Endothelial cell of umbilical vein (primary cell): ENCODE measurements at regions not wholly inside any gene's neighbourhood (a gene's known extent, or its start where the extent isn't known, plus 50 kb on each side); places are given as distances from the start of the nearest gene placed in this dataset.

Source experiments
- BruUV-seq: library from RNA; stranded (reverse); fragments of 400-500 nt; replicated peaks from 2 replicates; lab custom pipeline; 2021; lab: Mats Ljungman, UMichigan
- CTCF ChIA-PET: fragments of 300-600, 350-600 bp; sonication (Branson Sonifier 250); formaldehyde crosslinking; loops from one replicate; lab custom pipeline; 2021; ENCODE audit warnings: antibody characterized with exemption, inconsistent platforms; lab: Charles Lee
- POLR2A ChIA-PET: fragments of 300-600, 350-600 bp; sonication (Branson Sonifier 250); formaldehyde crosslinking; loops from one replicate; lab custom pipeline; 2021; ENCODE audit warnings: antibody characterized with exemption, inconsistent platforms; lab: Charles Lee
- DNase-seq: peaks from one replicate; pipeline ENCODE4 v3.0.0-alpha.2; 2011; ENCODE audit warnings: low read depth, low spot score
- FAIRE-seq: peaks from 2 replicates; lab custom pipeline; 2011; peaks lifted over from hg19 to GRCh38; lab: Jason Lieb, UNC
- H2AFZ ChIP-seq: 2 replicates; pipeline ENCODE4 v1.6.0; 2012; ENCODE audit warnings: low read depth, low read length, control low read depth, inconsistent platforms
- H3K27ac ChIP-seq: 2 replicates; pipeline ENCODE4 v1.5.1; 2011; ENCODE audit warnings: low read depth, mild to moderate bottlenecking, control low read depth, low read length, moderate library complexity; ENCODE audit not compliant: insufficient read depth
- H3K27me3 ChIP-seq, 2 experiments: 2 replicates each; pipeline versions ENCODE4 v1.6.0 to v1.6.1; 2011; ENCODE audit warnings: low read length in 2 of 2, mixed read lengths in 1 of 2; ENCODE audit not compliant: control insufficient read depth in 2 of 2, insufficient read depth in 2 of 2
- H3K36me3 ChIP-seq, 2 experiments: 2 replicates in 1 of 2; 3 replicates in 1 of 2; pipeline ENCODE4 v1.5.1; 2011; ENCODE audit warnings: low read length in 2 of 2, mild to moderate bottlenecking in 1 of 2, moderate library complexity in 1 of 2; ENCODE audit not compliant: control insufficient read depth in 2 of 2, insufficient read depth in 2 of 2; ENCODE audit errors: extremely low read depth in 1 of 2
- H3K4me1 ChIP-seq: 3 replicates; pipeline ENCODE4 v1.5.1; 2011; ENCODE audit warnings: mild to moderate bottlenecking, low read length; ENCODE audit not compliant: control insufficient read depth, insufficient read depth; ENCODE audit errors: extremely low read depth
- H3K4me2 ChIP-seq: 2 replicates; pipeline ENCODE4 v1.6.1; 2011; ENCODE audit warnings: low read length, control low read depth, mixed read lengths; ENCODE audit not compliant: insufficient read depth
- H3K4me3 ChIP-seq, 3 experiments: fragments of 200-600 bp in 1 of 3; sonication (generic), shearing (Covaris generic) in 1 of 3; replicated peaks in 1 of 3; 2 replicates each; pipeline ENCODE4 v1.5.1; 2011 to 2016; ENCODE audit warnings: control low read depth in 3 of 3, low read length in 3 of 3, mild to moderate bottlenecking in 2 of 3, inconsistent platforms in 1 of 3, low read depth in 1 of 3, moderate library complexity in 1 of 3; ENCODE audit not compliant: insufficient read depth in 1 of 3
- H3K79me2 ChIP-seq: 2 replicates; pipeline ENCODE4 v1.6.0; 2012; ENCODE audit warnings: low read length, inconsistent platforms; ENCODE audit not compliant: control insufficient read depth, insufficient read depth
- H3K9ac ChIP-seq: replicated peaks from 2 replicates; pipeline ENCODE3; 2011; ENCODE audit warnings: low read length, control low read depth; ENCODE audit not compliant: insufficient read depth; ENCODE audit errors: extremely low read depth
- H3K9me1 ChIP-seq: replicated peaks from 3 replicates; pipeline ENCODE4 v1.6.0; 2011; ENCODE audit warnings: mild to moderate bottlenecking, low read length; ENCODE audit not compliant: control insufficient read depth, insufficient read depth; ENCODE audit errors: extremely low read depth
- H3K9me3 ChIP-seq: replicated peaks from 2 replicates; pipeline ENCODE4 v1.5.1; 2012; ENCODE audit warnings: low read length, inconsistent platforms; ENCODE audit not compliant: control insufficient read depth, insufficient read depth
- H4K20me1 ChIP-seq: replicated peaks from 2 replicates; pipeline ENCODE3; 2011; ENCODE audit warnings: mild to moderate bottlenecking, low read length; ENCODE audit not compliant: control insufficient read depth, insufficient read depth; ENCODE audit errors: extremely low read depth
- EZH2 ChIP-seq: IDR thresholded peaks from 2 replicates; pipeline ENCODE4 v1.6.1; 2012; ENCODE audit warnings: borderline replicate concordance, low read depth, mild to moderate bottlenecking, moderate library complexity, low read length, inconsistent platforms; ENCODE audit not compliant: severe bottlenecking
- FOS ChIP-seq: IDR thresholded peaks from 2 replicates; pipeline ENCODE4 v1.6.1; 2011; ENCODE audit warnings: mild to moderate bottlenecking, low read length, moderate library complexity, borderline replicate concordance; ENCODE audit not compliant: insufficient read depth
- GATA2 ChIP-seq: IDR thresholded peaks from 2 replicates; pipeline ENCODE4 v1.7.0; 2011; ENCODE audit warnings: low read depth, mild to moderate bottlenecking, moderate library complexity, mixed read lengths, low read length; ENCODE audit not compliant: insufficient read length, insufficient read depth
- JUN ChIP-seq: IDR thresholded peaks from 2 replicates; pipeline ENCODE4 v1.6.1; 2011; ENCODE audit warnings: borderline replicate concordance, low read depth; ENCODE audit not compliant: insufficient read length, insufficient read depth
- MYC ChIP-seq: IDR thresholded peaks from one replicate; pipeline ENCODE4 v1.6.1; 2011; ENCODE audit warnings: mild to moderate bottlenecking, low read depth, low read length
- POLR2A ChIP-seq: IDR thresholded peaks from 2 replicates; pipeline ENCODE4 v1.6.1; 2012; ENCODE audit warnings: low read depth, mild to moderate bottlenecking, control low read depth, low read length
- POLR2AphosphoS5 ChIP-seq: IDR thresholded peaks from 2 replicates; pipeline ENCODE4 v1.6.1; 2012; ENCODE audit warnings: low read depth, mild to moderate bottlenecking, control low read depth, low read length, moderate library complexity; ENCODE audit not compliant: insufficient read depth
- dilution Hi-C: fragments of 300-500 bp; cut with MboI; formaldehyde crosslinking; loops from one replicate; pipeline ENCODE4 v1.15.0; 2019; ENCODE audit warnings: low sequenced_read_pairs; ENCODE audit not compliant: extremely low pct_ligation_motif_present
- intact Hi-C: fragments of 100-400 bp; cut with micrococcal nuclease; formaldehyde crosslinking; loops from one replicate; pipeline ENCODE4 v1.10.0; 2022
- TF ChIP-seq, protein P1 (sequence below), 2 donors: IDR thresholded peaks; 1 replicate in 1 of 2; 2 replicates in 1 of 2; pipeline ENCODE4 v1.5.1; 2011; ENCODE audit warnings: low read length in 2 of 2, mild to moderate bottlenecking in 2 of 2, moderate library complexity in 2 of 2, control low read depth in 1 of 2, inconsistent platforms in 1 of 2, low read depth in 1 of 2; ENCODE audit not compliant: insufficient read depth in 1 of 2; ENCODE audit errors: extremely low read depth in 1 of 2
- TF ChIP-seq, protein P2 (sequence below): IDR thresholded peaks from 2 replicates; pipeline ENCODE4 v1.6.1; 2011; ENCODE audit not compliant: insufficient read depth, insufficient read length

DNA sequence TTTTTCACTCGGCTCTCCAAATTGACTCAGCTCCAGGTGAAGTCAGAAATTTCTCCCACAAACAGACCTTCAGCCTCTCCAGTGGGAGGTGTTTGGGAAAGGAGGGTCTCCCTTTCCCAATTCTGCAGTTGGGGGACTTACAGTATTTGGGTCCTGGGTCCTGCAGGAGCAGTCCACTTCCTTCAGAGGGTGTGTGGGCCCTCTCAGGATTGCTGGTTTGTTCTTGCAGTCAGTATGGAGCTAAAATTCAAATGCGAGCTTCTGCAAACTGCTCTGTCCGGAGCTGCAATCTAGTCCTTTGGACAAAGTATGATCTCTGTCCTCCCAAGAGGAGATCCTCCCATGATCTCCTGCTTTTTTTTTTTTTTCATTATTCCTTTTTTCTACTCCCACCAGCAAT is 87.9 kb upstream of the MSTN start:
- POLR2A ChIA-PET = no interaction called here
- dilution Hi-C loops = no loop called here
- Histone ChIP-seq H3K4me1 (no peaks in the 10 kb centered on the region), H3K27me3 (no peaks in the 10 kb centered on the region), H4K20me1 (no peaks in the 10 kb centered on the region), H3K4me3 (no peak overlapping the region), H3K4me2 (no peak overlapping the region), H3K79me2 (no peaks in the 10 kb centered on the region), H3K9ac (no peak overlapping the region), H2AFZ (no peak overlapping the region), H3K27ac (no peak overlapping the region), H3K9me1 (no peaks in the 10 kb centered on the region), H3K36me3 (no peaks in the 10 kb centered on the region), H3K9me3 (no peaks in the 10 kb centered on the region)
- intact Hi-C loops = no loop called here
- no peak for FAIRE-seq
- CTCF ChIA-PET = no interaction called here
- no TSS peak for BruUV-seq
- TF ChIP-seq EZH2 (no peak), JUN (no peak), POLR2AphosphoS5 (no peak), FOS (no peak), MYC (no peak), GATA2 (no peak), POLR2A (no peak)
- TF ChIP-seq, protein P1, sequence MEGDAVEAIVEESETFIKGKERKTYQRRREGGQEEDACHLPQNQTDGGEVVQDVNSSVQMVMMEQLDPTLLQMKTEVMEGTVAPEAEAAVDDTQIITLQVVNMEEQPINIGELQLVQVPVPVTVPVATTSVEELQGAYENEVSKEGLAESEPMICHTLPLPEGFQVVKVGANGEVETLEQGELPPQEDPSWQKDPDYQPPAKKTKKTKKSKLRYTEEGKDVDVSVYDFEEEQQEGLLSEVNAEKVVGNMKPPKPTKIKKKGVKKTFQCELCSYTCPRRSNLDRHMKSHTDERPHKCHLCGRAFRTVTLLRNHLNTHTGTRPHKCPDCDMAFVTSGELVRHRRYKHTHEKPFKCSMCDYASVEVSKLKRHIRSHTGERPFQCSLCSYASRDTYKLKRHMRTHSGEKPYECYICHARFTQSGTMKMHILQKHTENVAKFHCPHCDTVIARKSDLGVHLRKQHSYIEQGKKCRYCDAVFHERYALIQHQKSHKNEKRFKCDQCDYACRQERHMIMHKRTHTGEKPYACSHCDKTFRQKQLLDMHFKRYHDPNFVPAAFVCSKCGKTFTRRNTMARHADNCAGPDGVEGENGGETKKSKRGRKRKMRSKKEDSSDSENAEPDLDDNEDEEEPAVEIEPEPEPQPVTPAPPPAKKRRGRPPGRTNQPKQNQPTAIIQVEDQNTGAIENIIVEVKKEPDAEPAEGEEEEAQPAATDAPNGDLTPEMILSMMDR (IDR thresholded peaks at IDR 0.05; ENCODE audit: extremely low read depth in 1 of 2, insufficient read depth in 1 of 2, low read depth in 1 of 2, low read length in 2 of 2) = no peak
- TF ChIP-seq, protein P2, sequence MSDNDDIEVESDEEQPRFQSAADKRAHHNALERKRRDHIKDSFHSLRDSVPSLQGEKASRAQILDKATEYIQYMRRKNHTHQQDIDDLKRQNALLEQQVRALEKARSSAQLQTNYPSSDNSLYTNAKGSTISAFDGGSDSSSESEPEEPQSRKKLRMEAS = no peak
- DNase-seq = no peak
